HG02885 (cell line): ENCODE measurements at regions not wholly inside any gene's neighbourhood (a gene's known extent, or its start where the extent isn't known, plus 50 kb on each side); places are given as distances from the start of the nearest gene placed in this dataset.
A peak's percentile ranks its signal among the peaks of the same experiment; 100 is the strongest.

Experiments
- ATAC-seq: cut with Tn5 transposase; IDR thresholded peaks from one replicate; pipeline ENCODE4 v1.9.1; 2021; ENCODE audit warnings: mild to moderate bottlenecking; ENCODE audit not compliant: unreplicated experiment, poor library complexity

GRCh38 chr9:20023210-20023905 lies 234.5 kb upstream of the SLC24A2 start:
- no peak for ATAC-seq

- no peak for ATAC-seq
Observed at GRCh38 chr9:20022410-20022809, 233.6 kb upstream of the SLC24A2 start.

- no peak for ATAC-seq
Observed at GRCh38 chr9:20016611-20017010, 227.8 kb upstream of the SLC24A2 start.

- ATAC-seq = peak; percentile 89
Observed at GRCh38 chr9:20015427-20015931, 226.6 kb upstream of the SLC24A2 start.

- no peak for ATAC-seq
Observed at GRCh38 chr9:20014168-20014567, 225.3 kb upstream of the SLC24A2 start.

GRCh38 chr9:20012232-20012631 lies 223.4 kb upstream of the SLC24A2 start:
- no peak for ATAC-seq

GRCh38 chr9:20009606-20010005 lies 220.8 kb upstream of the SLC24A2 start:
- ATAC-seq = no peak

- no peak for ATAC-seq
Observed at GRCh38 chr9:20002011-20002410, 213.2 kb upstream of the SLC24A2 start.

GRCh38 chr9:20001058-20001457 lies 212.2 kb upstream of the SLC24A2 start:
- ATAC-seq = no peak

- ATAC-seq = peak; percentile 89
Observed at GRCh38 chr9:19999491-20000057, 210.7 kb upstream of the SLC24A2 start.

- ATAC-seq = peak; percentile 33
Observed at GRCh38 chr9:19998823-19999455, 210.1 kb upstream of the SLC24A2 start.

- no peak for ATAC-seq
Observed at GRCh38 chr9:19998153-19998552, 209.3 kb upstream of the SLC24A2 start.

GRCh38 chr9:19995619-19996018 lies 206.8 kb upstream of the SLC24A2 start:
- no peak for ATAC-seq

- ATAC-seq = no peak
Observed at GRCh38 chr9:19994296-19994695, 205.5 kb upstream of the SLC24A2 start.

GRCh38 chr9:19992556-19992955 lies 203.7 kb upstream of the SLC24A2 start:
- no peak for ATAC-seq

GRCh38 chr9:19989213-19989612 lies 200.4 kb upstream of the SLC24A2 start:
- ATAC-seq = no peak

- no peak for ATAC-seq
Observed at GRCh38 chr9:19988281-19988680, 199.4 kb upstream of the SLC24A2 start.

GRCh38 chr9:19985081-19985480 lies 196.2 kb upstream of the SLC24A2 start:
- no peak for ATAC-seq

GRCh38 chr9:19976226-19976625 lies 187.4 kb upstream of the SLC24A2 start:
- ATAC-seq = peak; percentile 55

- ATAC-seq = no peak
Observed at GRCh38 chr9:19975499-19975898, 186.7 kb upstream of the SLC24A2 start.

GRCh38 chr9:19969721-19970120 lies 180.9 kb upstream of the SLC24A2 start:
- no peak for ATAC-seq
